ENCODE measurements at regions not wholly inside any gene's neighbourhood (a gene's known extent, or its start where the extent isn't known, plus 50 kb on each side); places are given as distances from the start of the nearest gene placed in this dataset.

- no peaks in the 10 kb centered on the region for H3K27me3 Mint-ChIP-seq (ENCODE audit: low read depth)
- no peaks in the 10 kb centered on the region for H3K4me1 Mint-ChIP-seq (ENCODE audit: low read depth)
- no peak overlapping the region for H3K27ac Mint-ChIP-seq
- no peaks in the 10 kb centered on the region for H3K36me3 Mint-ChIP-seq (ENCODE audit: low read depth)
- no peak overlapping the region for H3K4me3 Mint-ChIP-seq
- no peaks in the 10 kb centered on the region for H3K9me3 Mint-ChIP-seq
Observed at GRCh38 chr3:147846854-147847478, 437.8 kb downstream of the ZIC1 start.

DNA sequence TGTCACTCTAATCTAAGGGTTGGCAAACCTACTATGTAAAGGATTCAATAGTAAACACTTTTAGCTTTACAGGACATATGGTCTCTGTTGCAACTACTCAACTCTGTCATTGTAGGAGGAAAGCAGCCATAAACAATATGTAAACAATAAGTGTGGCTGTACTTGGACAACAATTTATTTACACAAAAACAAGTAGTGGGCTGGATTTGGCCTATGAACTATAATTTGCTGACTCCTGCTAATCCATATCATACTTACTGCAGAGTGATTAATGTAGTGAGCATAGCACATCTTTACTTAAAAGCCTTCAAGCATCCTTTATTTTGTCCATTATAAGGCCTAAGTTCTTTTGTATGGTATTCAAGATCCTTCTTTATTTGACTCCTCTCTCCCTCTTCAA is 441.9 kb downstream of the ZIC1 start:
- Mint-ChIP-seq H3K9me3 (no peaks in the 10 kb centered on the region), H3K27ac (no peak overlapping the region), H3K36me3 (ENCODE audit: low read depth) (no peaks in the 10 kb centered on the region), H3K4me1 (ENCODE audit: low read depth) (no peaks in the 10 kb centered on the region), H3K27me3 (ENCODE audit: low read depth) (no peaks in the 10 kb centered on the region), H3K4me3 (no peak overlapping the region)

DNA sequence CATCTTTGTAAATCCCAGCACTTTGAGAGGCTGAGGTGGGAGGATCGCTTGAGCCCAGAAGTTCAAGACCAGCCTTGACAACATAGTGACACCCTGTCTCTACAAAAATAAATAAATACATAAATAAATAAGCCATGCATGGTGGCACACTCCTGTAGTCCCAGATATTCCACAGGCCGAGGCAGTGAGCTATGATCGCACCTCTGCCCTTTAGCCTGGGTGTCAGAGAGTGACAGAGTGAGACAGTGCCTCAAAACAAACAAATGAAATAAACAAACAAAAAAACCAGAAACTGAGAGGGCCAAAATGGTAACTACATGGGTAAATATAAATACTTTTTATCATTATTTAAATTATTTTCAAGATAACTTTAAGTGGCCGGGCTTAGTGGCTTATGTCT is 445.4 kb downstream of the ZIC1 start:
- Mint-ChIP-seq H3K27ac (no peak overlapping the region), H3K27me3 (ENCODE audit: low read depth) (no peaks in the 10 kb centered on the region), H3K36me3 (ENCODE audit: low read depth) (no peaks in the 10 kb centered on the region), H3K9me3 (peaks cover 7% of the 10 kb centered on the region), H3K4me3 (no peak overlapping the region), H3K4me1 (ENCODE audit: low read depth) (no peaks in the 10 kb centered on the region)

DNA sequence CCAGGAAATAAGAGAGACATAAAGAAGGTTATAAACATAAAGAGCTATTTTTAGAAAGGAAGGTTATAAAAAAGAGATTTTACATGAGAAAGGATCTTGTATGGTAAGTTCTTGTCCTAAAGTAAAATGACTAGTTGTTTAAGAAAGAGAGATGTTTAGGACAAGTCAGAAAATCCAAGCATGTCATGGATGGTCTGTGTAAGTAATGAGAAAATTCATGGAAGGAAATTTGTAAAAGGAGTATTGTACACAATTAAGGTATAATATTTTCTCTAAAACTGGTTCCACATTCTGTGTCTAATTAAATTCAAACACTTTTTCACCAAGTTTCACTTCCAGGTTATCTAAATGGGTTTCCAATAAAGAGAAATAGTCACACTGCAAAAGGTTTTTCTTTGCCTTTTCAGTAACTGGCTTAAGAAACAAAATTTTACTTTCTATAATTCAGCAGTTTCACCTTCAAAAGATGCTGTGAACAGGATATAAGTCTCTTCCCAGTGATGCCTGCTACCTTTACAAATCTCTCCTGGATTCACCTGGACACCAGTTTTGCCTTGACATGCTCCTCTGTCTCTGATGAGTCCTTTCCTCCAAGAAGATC is 455.7 kb downstream of the ZIC1 start:
- H3K4me3 Mint-ChIP-seq, result no peak overlapping the region
- peaks cover 22% of the 10 kb centered on the region for H3K9me3 Mint-ChIP-seq
- H3K4me1 Mint-ChIP-seq (ENCODE audit: low read depth), result no peaks in the 10 kb centered on the region
- no peak overlapping the region for H3K27ac Mint-ChIP-seq
- H3K27me3 Mint-ChIP-seq (ENCODE audit: low read depth), result no peaks in the 10 kb centered on the region
- H3K36me3 Mint-ChIP-seq (ENCODE audit: low read depth), result no peaks in the 10 kb centered on the region

DNA sequence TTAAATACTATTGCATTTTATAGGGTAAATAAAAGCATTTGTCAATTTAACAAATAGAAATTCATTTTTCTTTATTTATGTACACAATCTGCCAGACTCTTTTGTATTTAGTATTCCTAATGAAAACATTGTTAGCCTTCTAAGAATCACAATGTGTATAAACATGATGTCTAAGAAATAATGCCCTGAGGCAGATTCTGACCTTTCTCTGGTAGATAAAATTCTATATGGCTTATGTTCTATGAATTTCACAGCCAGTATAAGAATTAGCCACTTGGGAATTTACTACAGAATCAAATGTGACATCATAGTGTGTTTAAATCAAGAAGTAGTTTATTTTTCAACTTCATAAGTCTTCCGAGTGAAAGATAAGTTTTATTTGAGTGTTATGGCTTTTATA is 457.4 kb downstream of the ZIC1 start:
- Mint-ChIP-seq H3K4me3 (no peak overlapping the region), H3K27me3 (ENCODE audit: low read depth) (no peaks in the 10 kb centered on the region), H3K27ac (no peak overlapping the region), H3K36me3 (ENCODE audit: low read depth) (no peaks in the 10 kb centered on the region), H3K4me1 (ENCODE audit: low read depth) (no peaks in the 10 kb centered on the region), H3K9me3 (peaks cover 22% of the 10 kb centered on the region)

GRCh38 chr3:147872568-147872967 is 463.4 kb downstream of the ZIC1 start:
- Mint-ChIP-seq H3K4me3 (no peak overlapping the region), H3K4me1 (ENCODE audit: low read depth) (no peaks in the 10 kb centered on the region), H3K27ac (no peak overlapping the region), H3K36me3 (ENCODE audit: low read depth) (no peaks in the 10 kb centered on the region), H3K9me3 (peaks cover 4% of the 10 kb centered on the region), H3K27me3 (ENCODE audit: low read depth) (no peaks in the 10 kb centered on the region)

DNA sequence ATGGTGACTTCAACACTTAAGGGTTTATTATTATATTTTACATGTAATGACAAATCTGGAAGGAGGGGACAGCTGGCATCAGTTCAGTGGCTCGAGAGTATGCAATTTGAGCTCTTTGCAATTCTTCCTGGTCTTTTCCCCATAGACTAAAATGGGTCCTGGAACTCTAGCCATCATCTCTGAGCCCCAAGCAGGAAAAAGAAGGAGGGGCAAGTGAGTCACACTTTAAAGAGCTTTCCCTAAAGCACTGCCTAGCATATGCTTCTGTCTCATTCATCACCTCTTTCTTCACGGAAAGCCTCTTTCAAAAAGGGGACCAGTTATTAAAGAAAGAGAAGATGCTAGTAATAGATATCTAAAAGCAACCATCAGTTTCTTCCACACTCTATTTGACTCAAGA is 466.3 kb downstream of the ZIC1 start:
- no peaks in the 10 kb centered on the region for H3K4me1 Mint-ChIP-seq (ENCODE audit: low read depth)
- no peak overlapping the region for H3K4me3 Mint-ChIP-seq

DNA sequence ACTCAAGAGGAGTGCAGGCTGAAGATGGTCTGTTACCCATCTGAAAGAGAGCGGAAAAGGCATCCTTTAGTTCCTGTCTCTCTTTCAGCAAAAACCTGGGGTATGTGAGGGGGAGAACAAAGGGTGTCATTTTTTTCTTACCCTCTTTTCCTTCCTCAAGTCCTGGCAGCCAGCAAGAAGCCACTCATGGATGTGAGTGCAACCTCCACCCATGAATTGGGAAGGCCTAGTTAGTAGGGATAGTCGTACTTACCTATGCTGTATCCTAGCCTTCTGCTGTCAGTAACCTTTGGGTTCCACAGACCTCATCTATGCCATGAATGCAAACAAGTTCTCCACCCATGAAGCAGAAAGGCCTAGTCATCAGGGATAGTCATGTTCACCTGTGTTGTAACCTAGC is 472.8 kb downstream of the ZIC1 start:
- Mint-ChIP-seq H3K9me3 (peaks cover 22% of the 10 kb centered on the region), H3K4me1 (ENCODE audit: low read depth) (no peaks in the 10 kb centered on the region)

More for the DNA sequence above, 466.3 kb downstream of the ZIC1 start:
- H3K9me3 Mint-ChIP-seq, result peaks cover 11% of the 10 kb centered on the region
- H3K36me3 Mint-ChIP-seq (ENCODE audit: low read depth), result no peaks in the 10 kb centered on the region
- H3K27ac Mint-ChIP-seq, result no peak overlapping the region
- no peaks in the 10 kb centered on the region for H3K27me3 Mint-ChIP-seq (ENCODE audit: low read depth)

DNA sequence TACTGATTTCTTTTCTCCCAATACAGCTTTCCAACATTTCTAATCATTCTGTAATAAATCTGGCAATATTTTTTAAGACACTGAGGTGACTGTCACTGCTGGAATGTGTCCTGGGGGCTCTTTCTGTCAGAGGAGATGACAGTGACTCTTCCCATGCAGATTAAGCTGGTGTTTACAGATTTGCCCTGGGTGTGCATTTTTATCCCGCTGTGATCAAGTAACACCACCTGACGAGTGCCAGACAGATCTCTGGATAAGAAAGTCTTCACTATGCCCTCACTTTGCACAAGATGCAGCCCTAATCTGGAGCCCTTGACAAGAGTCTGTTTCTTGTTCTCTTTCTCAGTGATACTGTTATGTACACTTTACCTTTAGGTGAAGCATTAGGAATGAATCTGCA is 477.7 kb downstream of the ZIC1 start:
- H3K27ac Mint-ChIP-seq, result no peak overlapping the region
- H3K9me3 Mint-ChIP-seq, result peaks cover 10% of the 10 kb centered on the region
- no peaks in the 10 kb centered on the region for H3K4me1 Mint-ChIP-seq (ENCODE audit: low read depth)
- no peaks in the 10 kb centered on the region for H3K27me3 Mint-ChIP-seq (ENCODE audit: low read depth)
- no peak overlapping the region for H3K4me3 Mint-ChIP-seq
- H3K36me3 Mint-ChIP-seq (ENCODE audit: low read depth), result no peaks in the 10 kb centered on the region

More for the DNA sequence above, 472.8 kb downstream of the ZIC1 start:
- no peaks in the 10 kb centered on the region for H3K36me3 Mint-ChIP-seq (ENCODE audit: low read depth)
- no peak overlapping the region for H3K27ac Mint-ChIP-seq
- no peaks in the 10 kb centered on the region for H3K27me3 Mint-ChIP-seq (ENCODE audit: low read depth)
- H3K4me3 Mint-ChIP-seq, result no peak overlapping the region

DNA sequence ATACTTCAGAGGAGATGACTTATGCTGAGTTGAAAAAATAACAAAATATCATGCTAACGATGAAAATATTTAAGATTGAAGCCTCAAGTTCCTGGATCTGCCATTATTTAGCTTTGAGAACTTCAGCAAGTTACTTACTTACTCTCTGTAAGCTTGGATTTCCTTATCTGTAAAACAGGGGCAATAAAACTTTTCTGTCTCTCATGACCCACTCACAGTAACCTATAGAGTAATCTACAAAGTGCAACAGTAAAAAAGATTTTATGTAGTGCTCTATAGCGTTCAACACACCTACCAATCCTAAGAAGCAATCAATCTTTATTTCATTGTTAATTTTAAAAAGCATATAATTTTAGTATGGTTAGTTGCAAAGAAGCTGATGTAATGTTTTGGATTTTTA is 478.6 kb downstream of the ZIC1 start:
- H3K27me3 Mint-ChIP-seq (ENCODE audit: low read depth), result no peaks in the 10 kb centered on the region

GRCh38 chr3:147890114-147890513 is 480.9 kb downstream of the ZIC1 start:
- no peaks in the 10 kb centered on the region for H3K4me1 Mint-ChIP-seq (ENCODE audit: low read depth)
- H3K27me3 Mint-ChIP-seq (ENCODE audit: low read depth), result no peaks in the 10 kb centered on the region
- no peak overlapping the region for H3K27ac Mint-ChIP-seq
- H3K36me3 Mint-ChIP-seq (ENCODE audit: low read depth), result no peaks in the 10 kb centered on the region
- H3K9me3 Mint-ChIP-seq, result peaks cover 3% of the 10 kb centered on the region
- no peak overlapping the region for H3K4me3 Mint-ChIP-seq

More for the DNA sequence above, 478.6 kb downstream of the ZIC1 start:
- H3K9me3 Mint-ChIP-seq, result peaks cover 3% of the 10 kb centered on the region
- no peak overlapping the region for H3K27ac Mint-ChIP-seq
- no peaks in the 10 kb centered on the region for H3K4me1 Mint-ChIP-seq (ENCODE audit: low read depth)
- no peaks in the 10 kb centered on the region for H3K36me3 Mint-ChIP-seq (ENCODE audit: low read depth)
- H3K4me3 Mint-ChIP-seq, result no peak overlapping the region

DNA sequence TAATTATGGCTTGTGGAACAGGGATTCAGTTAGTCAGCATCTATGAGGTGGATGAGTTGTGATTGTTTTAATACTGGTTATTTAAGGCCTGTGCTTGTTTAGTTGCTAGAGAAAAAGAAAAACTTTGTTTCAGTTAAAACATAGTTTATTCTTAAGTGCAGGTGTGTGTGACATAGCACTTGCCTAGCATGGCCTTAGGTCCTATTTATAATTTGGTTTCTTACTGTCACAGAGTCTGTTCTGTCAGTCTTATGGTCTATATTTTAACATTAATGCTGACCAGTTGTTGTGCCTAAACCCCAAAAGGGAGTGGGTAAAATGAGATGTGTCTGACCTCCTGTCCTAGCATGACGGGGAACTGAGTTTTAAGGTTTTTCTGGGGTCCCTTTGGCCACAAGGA is 486.3 kb downstream of the ZIC1 start:
- Mint-ChIP-seq H3K27me3 (ENCODE audit: low read depth) (no peaks in the 10 kb centered on the region), H3K27ac (no peak overlapping the region), H3K36me3 (ENCODE audit: low read depth) (no peaks in the 10 kb centered on the region), H3K4me3 (no peak overlapping the region), H3K9me3 (no peaks in the 10 kb centered on the region), H3K4me1 (ENCODE audit: low read depth) (no peaks in the 10 kb centered on the region)

DNA sequence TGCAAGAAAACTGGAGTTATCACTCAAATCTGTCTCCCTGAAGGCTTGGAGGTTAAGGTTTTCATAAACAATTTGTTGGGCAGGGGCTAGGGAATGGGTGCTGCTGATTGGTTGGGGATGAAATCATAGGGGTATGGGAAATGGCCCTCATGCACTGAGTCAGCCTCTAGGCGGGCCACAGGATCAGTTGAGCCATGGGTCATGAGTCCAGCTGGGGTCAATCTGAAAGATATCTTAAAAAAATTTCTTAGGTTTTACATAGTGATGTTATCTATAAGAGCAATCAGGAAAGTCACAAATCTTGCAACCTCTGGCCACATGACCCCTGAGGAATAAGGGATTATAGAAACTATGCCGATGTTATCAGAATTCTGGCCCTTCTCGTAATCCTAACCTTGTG is 491.7 kb downstream of the ZIC1 start:
- H3K4me3 Mint-ChIP-seq, result no peak overlapping the region
- H3K27me3 Mint-ChIP-seq (ENCODE audit: low read depth), result no peaks in the 10 kb centered on the region
- no peaks in the 10 kb centered on the region for H3K9me3 Mint-ChIP-seq
- no peaks in the 10 kb centered on the region for H3K36me3 Mint-ChIP-seq (ENCODE audit: low read depth)
- H3K27ac Mint-ChIP-seq, result no peak overlapping the region
- H3K4me1 Mint-ChIP-seq (ENCODE audit: low read depth), result no peaks in the 10 kb centered on the region

DNA sequence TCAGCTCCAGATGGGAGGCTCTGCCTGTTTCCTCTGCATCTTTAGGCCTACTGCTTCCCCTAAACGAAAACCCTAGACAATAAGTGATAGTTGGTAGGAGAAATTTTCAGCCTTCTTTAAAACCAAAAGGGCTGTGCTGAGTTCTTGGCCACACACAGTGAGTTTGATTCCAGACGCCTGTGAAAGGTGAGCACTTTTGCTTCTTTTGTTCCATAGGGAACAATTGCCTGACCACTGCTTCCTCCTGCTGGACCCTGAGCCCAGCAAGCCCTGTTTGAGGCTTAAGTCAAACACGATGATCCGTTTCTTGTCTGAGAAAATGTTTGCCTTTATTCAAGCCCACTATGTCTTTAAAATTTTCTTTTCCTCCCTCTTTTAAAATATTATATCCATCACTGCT is 493.9 kb downstream of the ZIC1 start:
- Mint-ChIP-seq H3K4me3 (no peak overlapping the region), H3K27ac (no peak overlapping the region), H3K27me3 (ENCODE audit: low read depth) (no peaks in the 10 kb centered on the region), H3K36me3 (ENCODE audit: low read depth) (no peaks in the 10 kb centered on the region), H3K9me3 (no peaks in the 10 kb centered on the region), H3K4me1 (ENCODE audit: low read depth) (no peaks in the 10 kb centered on the region)

- H3K4me3 Mint-ChIP-seq, result no peak overlapping the region
- no peaks in the 10 kb centered on the region for H3K36me3 Mint-ChIP-seq (ENCODE audit: low read depth)
- no peaks in the 10 kb centered on the region for H3K4me1 Mint-ChIP-seq (ENCODE audit: low read depth)
- no peaks in the 10 kb centered on the region for H3K27me3 Mint-ChIP-seq (ENCODE audit: low read depth)
- no peaks in the 10 kb centered on the region for H3K9me3 Mint-ChIP-seq
- no peak overlapping the region for H3K27ac Mint-ChIP-seq
Observed at GRCh38 chr3:147904421-147904820, 495.3 kb downstream of the ZIC1 start.

- no peaks in the 10 kb centered on the region for H3K9me3 Mint-ChIP-seq
- H3K27me3 Mint-ChIP-seq (ENCODE audit: low read depth), result no peaks in the 10 kb centered on the region
- no peaks in the 10 kb centered on the region for H3K36me3 Mint-ChIP-seq (ENCODE audit: low read depth)
- no peaks in the 10 kb centered on the region for H3K4me1 Mint-ChIP-seq (ENCODE audit: low read depth)
- H3K27ac Mint-ChIP-seq, result no peak overlapping the region
- no peak overlapping the region for H3K4me3 Mint-ChIP-seq
Observed at GRCh38 chr3:147906285-147906684, 497.1 kb downstream of the ZIC1 start.

Measured in T-helper 1 cell treated with Interleukin-12 subunit alpha and Interleukin-12 subunit beta and Interleukin-4 antibody, amounts not matched to agents 30 μg/mL and 1 μg/mL, for 36 hours (primary cell).